WTC11 (cell line): ENCODE measurements at regions not wholly inside any gene's neighbourhood (a gene's known extent, or its start where the extent isn't known, plus 50 kb on each side); places are given as distances from the start of the nearest gene placed in this dataset.

Experiments used
- FOXJ3 ChIP-seq: sonication (generic); formaldehyde crosslinking; IDR thresholded peaks from 2 replicates; pipeline ENCODE4 v1.9.0; 2021; ENCODE audit warnings: missing genetic modification reagents, mild to moderate bottlenecking, borderline replicate concordance
- NR2C2 ChIP-seq: sonication (generic); formaldehyde crosslinking; IDR thresholded peaks from 2 replicates; pipeline ENCODE4 v1.8.0; 2022; ENCODE audit warnings: mild to moderate bottlenecking, missing genetic modification reagents
- TF ChIP-seq, protein P1 (sequence below): fragments of 200-600 bp; IDR thresholded peaks from 2 replicates; pipeline ENCODE4 v1.8.0; 2022; ENCODE audit warnings: antibody characterized with exemption

DNA sequence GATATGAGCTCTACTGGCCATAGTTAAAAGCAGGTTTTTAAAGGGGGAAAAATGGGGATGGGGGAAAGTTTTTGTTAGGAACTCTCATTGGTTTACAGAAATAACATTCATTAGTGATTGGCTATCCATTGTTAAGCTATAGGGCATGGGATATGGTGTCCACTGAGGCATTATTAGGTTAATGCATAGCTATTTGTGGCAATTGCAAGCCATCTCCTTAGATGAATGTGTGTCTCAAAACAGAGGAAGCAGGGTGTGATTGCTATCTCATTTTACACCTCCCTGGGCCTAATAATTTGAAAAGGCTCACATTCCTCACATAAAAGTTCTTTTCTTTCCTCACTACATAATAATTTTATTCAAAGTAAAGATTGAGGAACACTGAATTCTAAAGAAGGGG lies 396.6 kb downstream of the TAFA4 start:
- TF ChIP-seq, protein P1, sequence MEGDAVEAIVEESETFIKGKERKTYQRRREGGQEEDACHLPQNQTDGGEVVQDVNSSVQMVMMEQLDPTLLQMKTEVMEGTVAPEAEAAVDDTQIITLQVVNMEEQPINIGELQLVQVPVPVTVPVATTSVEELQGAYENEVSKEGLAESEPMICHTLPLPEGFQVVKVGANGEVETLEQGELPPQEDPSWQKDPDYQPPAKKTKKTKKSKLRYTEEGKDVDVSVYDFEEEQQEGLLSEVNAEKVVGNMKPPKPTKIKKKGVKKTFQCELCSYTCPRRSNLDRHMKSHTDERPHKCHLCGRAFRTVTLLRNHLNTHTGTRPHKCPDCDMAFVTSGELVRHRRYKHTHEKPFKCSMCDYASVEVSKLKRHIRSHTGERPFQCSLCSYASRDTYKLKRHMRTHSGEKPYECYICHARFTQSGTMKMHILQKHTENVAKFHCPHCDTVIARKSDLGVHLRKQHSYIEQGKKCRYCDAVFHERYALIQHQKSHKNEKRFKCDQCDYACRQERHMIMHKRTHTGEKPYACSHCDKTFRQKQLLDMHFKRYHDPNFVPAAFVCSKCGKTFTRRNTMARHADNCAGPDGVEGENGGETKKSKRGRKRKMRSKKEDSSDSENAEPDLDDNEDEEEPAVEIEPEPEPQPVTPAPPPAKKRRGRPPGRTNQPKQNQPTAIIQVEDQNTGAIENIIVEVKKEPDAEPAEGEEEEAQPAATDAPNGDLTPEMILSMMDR: no peak
- no peak for TF ChIP-seq FOXJ3 (CRISPR knock-in tag)
- no peak for TF ChIP-seq NR2C2 (CRISPR knock-in tag)
